Kidney capillary endothelial cell (primary cell): ENCODE measurements at regions not wholly inside any gene's neighbourhood (a gene's known extent, or its start where the extent isn't known, plus 50 kb on each side); places are given as distances from the start of the nearest gene placed in this dataset.

ENCODE experiments used
- DNase-seq: peaks from one replicate; pipeline ENCODE4 v3.0.0-alpha.2; 2018; ENCODE audit warnings: low spot score

DNA sequence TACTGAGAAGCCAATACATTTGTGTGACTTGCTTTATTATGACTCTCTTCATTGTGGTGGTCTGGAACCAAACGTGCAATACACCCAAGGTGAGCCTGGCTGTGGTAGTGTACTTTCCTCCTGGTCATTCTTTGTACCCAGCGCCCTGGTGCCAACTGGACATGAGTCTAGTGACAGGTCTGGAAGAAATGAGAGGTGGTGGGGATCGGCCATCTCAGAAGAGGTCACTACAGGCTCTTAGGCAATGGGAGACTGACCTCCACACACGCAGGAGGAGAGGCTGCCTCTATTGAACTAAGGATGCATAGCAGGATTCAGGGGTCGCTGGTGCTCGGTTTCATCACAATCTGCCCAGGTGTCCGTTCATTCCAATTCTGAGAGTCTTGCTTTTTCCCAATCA is 56.4 kb upstream of the RTL6 start:
- DNase-seq: no peak

DNA sequence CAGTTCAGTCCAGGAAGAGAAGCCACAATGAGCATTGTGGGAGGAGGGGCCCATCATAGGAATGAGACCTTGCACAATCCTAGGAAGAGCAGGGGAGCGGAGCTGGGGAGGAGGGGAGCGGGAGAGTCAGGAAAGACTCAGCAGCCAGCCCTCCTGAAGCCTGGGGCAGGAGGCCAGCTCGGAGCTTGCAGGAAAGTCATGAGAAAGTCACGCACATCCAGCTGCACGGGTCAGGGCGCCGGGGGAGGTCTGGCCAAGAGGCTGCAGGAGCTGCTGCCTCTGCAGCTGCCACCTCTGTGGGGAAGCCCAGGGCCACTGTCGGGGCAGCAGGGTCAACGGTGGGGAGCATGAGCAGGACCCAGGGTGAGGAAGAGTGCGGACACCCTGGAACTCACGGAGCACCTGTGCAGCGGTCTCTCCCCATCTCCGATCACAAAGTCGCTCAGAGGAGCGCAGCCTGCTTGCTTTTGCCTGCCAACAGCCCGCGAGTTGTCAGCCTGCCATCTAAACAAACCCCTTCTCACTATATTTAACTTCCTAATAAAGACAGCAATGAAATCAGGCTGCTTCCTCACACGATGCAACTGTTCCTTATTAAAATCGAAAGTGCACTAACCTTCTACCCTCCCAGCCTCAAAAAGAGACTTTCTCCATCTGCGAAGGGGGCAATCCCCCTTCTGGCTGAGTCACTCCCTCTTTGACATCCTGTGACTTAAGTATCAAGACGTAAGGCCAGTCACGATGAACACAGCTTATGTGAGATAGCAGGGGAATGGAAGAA is 52.9 kb upstream of the RTL6 start:
- DNase-seq: no peak

DNA sequence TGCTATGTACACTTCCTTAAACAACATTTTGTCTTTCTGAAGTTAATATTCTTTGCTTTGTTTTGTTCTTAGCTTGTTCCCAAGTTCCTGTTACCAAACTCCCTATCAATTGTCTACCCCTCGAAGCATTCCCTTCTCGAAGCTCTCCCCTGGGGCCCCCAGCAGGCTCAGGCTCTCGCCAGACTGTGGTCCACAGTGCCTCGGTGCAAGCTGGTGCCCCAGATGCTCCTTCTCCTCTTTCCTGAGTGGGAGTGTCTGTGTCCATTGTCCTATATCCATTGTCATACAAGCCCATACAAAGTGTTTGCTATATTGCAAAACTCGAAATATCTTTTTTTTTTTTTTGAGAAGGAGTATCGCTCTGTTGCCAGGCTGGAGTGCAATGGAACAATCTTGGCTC is 51.7 kb upstream of the RTL6 start:
- DNase-seq: no peak

DNA sequence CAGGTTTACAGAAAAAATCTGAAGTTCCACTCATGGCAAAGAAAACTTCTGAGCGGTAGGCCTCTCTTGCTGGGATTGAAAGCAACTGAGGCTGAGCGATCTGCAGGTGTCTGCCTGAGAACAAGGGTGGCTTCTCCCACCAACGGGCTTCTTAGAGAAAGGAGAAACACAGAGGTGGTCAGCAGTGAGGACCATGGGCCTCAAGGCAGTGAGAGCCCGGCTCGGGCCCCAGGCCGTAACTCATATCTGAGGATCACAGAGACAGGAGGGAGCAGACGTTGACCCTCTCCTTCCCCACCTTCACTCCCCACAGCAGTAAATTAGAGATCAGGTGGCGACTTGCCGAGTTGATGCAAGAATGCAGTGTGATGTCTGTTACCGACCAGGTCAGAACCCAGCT is 50.9 kb upstream of the RTL6 start:
- DNase-seq: no peak
